Neural progenitor cell (in vitro differentiated cells): ENCODE measurements at regions not wholly inside any gene's neighbourhood (a gene's known extent, or its start where the extent isn't known, plus 50 kb on each side); places are given as distances from the start of the nearest gene placed in this dataset.
A peak's percentile ranks its signal among the peaks of the same experiment; 100 is the strongest.
"Not testable (repeated sequence)": the region's sequence is repeated elsewhere in the genome, so short reads cannot be mapped to it uniquely, and the experiment has no call there.

Source experiments
- DNase-seq: peaks from one replicate; pipeline ENCODE4 v3.0.0-alpha.2; 2016; ENCODE audit warnings: low spot score
- H2AFZ ChIP-seq: fragments of 200-600 bp; sonication (generic); replicated peaks from 2 replicates; pipeline ENCODE4 v1.6.1; 2016; ENCODE audit warnings: antibody characterized with exemption
- H3F3A ChIP-seq: fragments of 200-600 bp; sonication (generic); 2 replicates; pipeline ENCODE4 v1.6.1; 2016; ENCODE audit warnings: antibody characterized with exemption, low read depth
- H3K27ac ChIP-seq: fragments of 200-600 bp; sonication (generic); 2 replicates; pipeline ENCODE4 v1.5.1; 2016; ENCODE audit warnings: mild to moderate bottlenecking
- H3K27me3 ChIP-seq: fragments of 200-600 bp; sonication (generic); 2 replicates; pipeline ENCODE4 v1.6.1; 2016; ENCODE audit warnings: mild to moderate bottlenecking, moderate library complexity
- H3K36me3 ChIP-seq: fragments of 200-600 bp; sonication (generic); 2 replicates; pipeline ENCODE4 v1.5.1; 2016
- H3K4me1 ChIP-seq: fragments of 200-600 bp; sonication (generic); 2 replicates; pipeline ENCODE4 v1.6.1; 2016; ENCODE audit warnings: mixed run types
- H3K4me2 ChIP-seq: fragments of 200-600 bp; sonication (generic); 2 replicates; pipeline ENCODE4 v1.6.1; 2016
- H3K4me3 ChIP-seq: fragments of 200-600 bp; sonication (generic); 2 replicates; pipeline ENCODE4 v1.5.1; 2016
- H3K79me2 ChIP-seq: fragments of 200-600 bp; sonication (generic); 2 replicates; pipeline ENCODE4 v1.6.1; 2016; ENCODE audit warnings: low read depth
- H3K9ac ChIP-seq: fragments of 200-600 bp; sonication (generic); 2 replicates; pipeline ENCODE4 v1.6.1; 2016
- H3K9me3 ChIP-seq: fragments of 200-600 bp; sonication (generic); 2 replicates; pipeline ENCODE4 v1.5.1; 2016; ENCODE audit warnings: low read depth
- H4K20me1 ChIP-seq: fragments of 200-600 bp; sonication (generic); 2 replicates; pipeline ENCODE4 v1.6.1; 2016; ENCODE audit warnings: low read depth
- H3K27ac Mint-ChIP-seq: 3 replicates; pipeline ENCODE4 v1.8.0; 2021; ENCODE audit warnings: mixed read lengths
- H3K27me3 Mint-ChIP-seq: 2 replicates; pipeline ENCODE4 v1.8.0; 2022; ENCODE audit warnings: low read depth, mild to moderate bottlenecking, inconsistent platforms, moderate library complexity, mixed read lengths; ENCODE audit not compliant: insufficient read depth
- H3K36me3 Mint-ChIP-seq: 3 replicates; pipeline ENCODE4 v1.8.0; 2021; ENCODE audit warnings: mixed read lengths
- H3K4me1 Mint-ChIP-seq: 3 replicates; pipeline ENCODE4 v1.8.0; 2021; ENCODE audit warnings: mixed read lengths
- H3K4me3 Mint-ChIP-seq: 3 replicates; pipeline ENCODE4 v1.8.0; 2021; ENCODE audit warnings: mild to moderate bottlenecking, moderate library complexity, mixed read lengths
- H3K9me3 Mint-ChIP-seq: 3 replicates; pipeline ENCODE4 v1.8.0; 2020; ENCODE audit warnings: mixed read lengths
- CTCF ChIP-seq: fragments of 200-600 bp; sonication (generic); IDR thresholded peaks from 2 replicates; pipeline ENCODE4 v1.5.1; 2017; ENCODE audit warnings: antibody characterized with exemption, mild to moderate bottlenecking
- EZH2 ChIP-seq: fragments of 200-600 bp; sonication (generic); IDR thresholded peaks from 2 replicates; pipeline ENCODE4 v1.6.1; 2017; ENCODE audit warnings: antibody characterized with exemption, mild to moderate bottlenecking, moderate library complexity
- EZH2phosphoT487 ChIP-seq: fragments of 200-600 bp; sonication (generic); IDR thresholded peaks from 2 replicates; pipeline ENCODE4 v1.6.1; 2017; ENCODE audit warnings: antibody characterized with exemption

- Histone ChIP-seq H3K9me3 (no peaks in the 10 kb centered on the region), H3K4me2 (no peak overlapping the region), H3K4me1 (no peaks in the 10 kb centered on the region), H3K36me3 (no peaks in the 10 kb centered on the region), H3K4me3 (no peak overlapping the region), H3K27me3 (no peaks in the 10 kb centered on the region), H3F3A (no peaks in the 10 kb centered on the region), H3K27ac (no peak overlapping the region), H2AFZ (no peak overlapping the region), H3K9ac (no peak overlapping the region), H4K20me1 (no peaks in the 10 kb centered on the region), H3K79me2 (no peaks in the 10 kb centered on the region)
- Mint-ChIP-seq H3K9me3 (no peaks in the 10 kb centered on the region), H3K27me3 (peaks cover 2% of the 10 kb centered on the region), H3K4me3 (no peak overlapping the region), H3K27ac (no peak overlapping the region), H3K36me3 (no peaks in the 10 kb centered on the region), H3K4me1 (no peaks in the 10 kb centered on the region)
- DNase-seq, result no peak
- no peak for TF ChIP-seq EZH2phosphoT487
- TF ChIP-seq CTCF, result no peak
- no peak for TF ChIP-seq EZH2
Measured at GRCh38 chr13:23044906-23045305, 135.9 kb upstream of the SGCG start.

GRCh38 chr13:23050126-23050525 is 130.7 kb upstream of the SGCG start:
- no peak overlapping the region for H3K9ac ChIP-seq
- Mint-ChIP-seq H3K27ac (no peak overlapping the region), H3K27me3 (peaks cover 2% of the 10 kb centered on the region), H3K4me3 (no peak overlapping the region), H3K36me3 (no peaks in the 10 kb centered on the region), H3K4me1 (no peaks in the 10 kb centered on the region), H3K9me3 (no peaks in the 10 kb centered on the region)
- no peak for TF ChIP-seq EZH2phosphoT487
- TF ChIP-seq CTCF, result no peak
- no peak for TF ChIP-seq EZH2
- no peak overlapping the region for H3K27ac ChIP-seq
- H4K20me1 ChIP-seq, result no peaks in the 10 kb centered on the region
- no peaks in the 10 kb centered on the region for H3K9me3 ChIP-seq
- H3F3A ChIP-seq, result no peaks in the 10 kb centered on the region
- H3K4me2 ChIP-seq, result no peak overlapping the region
- no peaks in the 10 kb centered on the region for H3K27me3 ChIP-seq
- H3K4me1 ChIP-seq, result no peaks in the 10 kb centered on the region
- peak overlapping the region; percentile 66 for H2AFZ ChIP-seq
- no peak for DNase-seq
- H3K79me2 ChIP-seq, result no peaks in the 10 kb centered on the region
- H3K36me3 ChIP-seq, result no peaks in the 10 kb centered on the region
- H3K4me3 ChIP-seq, result no peak overlapping the region

DNA sequence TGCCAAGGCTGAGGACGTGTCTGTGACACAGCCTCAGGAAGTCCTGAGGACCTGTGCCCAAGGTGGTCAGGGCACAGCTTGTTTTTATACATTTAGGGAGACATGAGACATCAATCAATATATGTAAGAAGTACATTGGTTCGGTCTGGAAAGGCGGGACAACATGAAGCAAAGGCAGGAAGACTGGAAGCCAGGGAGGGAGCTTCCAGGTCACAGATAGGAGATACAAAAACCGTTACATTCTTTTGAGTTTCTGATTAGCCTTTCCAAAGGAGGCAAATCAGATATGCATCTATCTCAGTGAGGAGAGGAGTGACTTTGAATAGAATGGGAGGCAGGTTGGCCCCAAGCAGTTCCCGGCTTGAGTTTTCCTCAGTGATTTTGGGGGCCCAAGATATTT is 127.1 kb upstream of the SGCG start:
- not testable (repeated sequence) for H3K27ac Mint-ChIP-seq, H3K9me3 ChIP-seq, H3F3A ChIP-seq, H3K27me3 Mint-ChIP-seq, H3K4me1 Mint-ChIP-seq, H4K20me1 ChIP-seq, H3K4me1 ChIP-seq, H3K4me3 Mint-ChIP-seq, H3K4me2 ChIP-seq, H3K36me3 ChIP-seq, H3K79me2 ChIP-seq, H3K27me3 ChIP-seq, H3K9ac ChIP-seq, H3K4me3 ChIP-seq, DNase-seq, H3K36me3 Mint-ChIP-seq, H3K9me3 Mint-ChIP-seq, H3K27ac ChIP-seq
- H2AFZ ChIP-seq, result peak overlapping the region; percentile 35

GRCh38 chr13:23059173-23059572 is 121.6 kb upstream of the SGCG start:
- DNase-seq, result no peak
- no peak overlapping the region for H3K4me3 Mint-ChIP-seq
- H2AFZ ChIP-seq, result no peak overlapping the region
- TF ChIP-seq EZH2 (no peak), EZH2phosphoT487 (no peak), CTCF (no peak)
- H4K20me1 ChIP-seq, result no peaks in the 10 kb centered on the region
- peaks cover 6% of the 10 kb centered on the region for H3K27me3 Mint-ChIP-seq
- H3K27me3 ChIP-seq, result no peaks in the 10 kb centered on the region
- H3K36me3 Mint-ChIP-seq, result no peaks in the 10 kb centered on the region
- no peak overlapping the region for H3K27ac Mint-ChIP-seq
- no peaks in the 10 kb centered on the region for H3K4me1 ChIP-seq
- no peaks in the 10 kb centered on the region for H3K36me3 ChIP-seq
- H3K9ac ChIP-seq, result no peak overlapping the region
- peaks cover 14% of the 10 kb centered on the region for H3F3A ChIP-seq
- no peak overlapping the region for H3K4me3 ChIP-seq
- no peaks in the 10 kb centered on the region for H3K4me1 Mint-ChIP-seq
- H3K79me2 ChIP-seq, result no peaks in the 10 kb centered on the region
- peaks cover 2% of the 10 kb centered on the region for H3K9me3 Mint-ChIP-seq
- H3K27ac ChIP-seq, result no peak overlapping the region
- no peaks in the 10 kb centered on the region for H3K9me3 ChIP-seq
- H3K4me2 ChIP-seq, result no peak overlapping the region
